ENCODE measurements at regions not wholly inside any gene's neighbourhood (a gene's known extent, or its start where the extent isn't known, plus 50 kb on each side); places are given as distances from the start of the nearest gene placed in this dataset.

GRCh38 chr3:20352546-20353179 is 166.7 kb upstream of the SGO1 start:
- TF ChIP-seq CTCF (IDR thresholded peaks at IDR 0.05 in 8 of 11, conservative IDR thresholded peaks at IDR 0.05 in 3 of 11) (no peak), POLR2A (IDR thresholded peaks at IDR 0.05) (no peak), POLR2AphosphoS5 (IDR thresholded peaks at IDR 0.05) (no peak)

All from spleen (tissue), 7 donors.